ENCODE measurements at regions not wholly inside any gene's neighbourhood (a gene's known extent, or its start where the extent isn't known, plus 50 kb on each side); places are given as distances from the start of the nearest gene placed in this dataset.
"Not testable (repeated sequence)": the region's sequence is repeated elsewhere in the genome, so short reads cannot be mapped to it uniquely, and the experiment has no call there.

- no peaks in the 10 kb centered on the region for H3K27me3 ChIP-seq (ENCODE audit: insufficient read depth, poor library complexity, severe bottlenecking)
- TF ChIP-seq SPI1 (IDR thresholded peaks at IDR 0.05; ENCODE audit: borderline replicate concordance, low read depth) (no peak), GABPA (IDR thresholded peaks at IDR 0.05; ENCODE audit: low read depth) (no peak), CTCF (IDR thresholded peaks at IDR 0.05; ENCODE audit: insufficient read depth, low read length) (no peak), POLR2AphosphoS5 (IDR thresholded peaks at IDR 0.05; ENCODE audit: low read depth) (no peak), REST (IDR thresholded peaks at IDR 0.05; ENCODE audit: insufficient replicate concordance, low read depth) (no peak)
- no peak for DNase-seq (ENCODE audit: low read depth in 1 of 2, low spot score in 1 of 2)
- no peak overlapping the region for H3K27ac ChIP-seq (replicated peaks)
- no peak overlapping the region for H3K4me3 ChIP-seq (replicated peaks; ENCODE audit: insufficient read depth, low read length)
Observed at GRCh38 chr3:48070030-48070429, 53.8 kb upstream of the MAP4 start.

- DNase-seq (ENCODE audit: low read depth in 1 of 2, low spot score in 1 of 2) = no peak
- no peak overlapping the region for H3K27ac ChIP-seq (replicated peaks)
- no peaks in the 10 kb centered on the region for H3K27me3 ChIP-seq (ENCODE audit: insufficient read depth, poor library complexity, severe bottlenecking)
- no peak for TF ChIP-seq GABPA (IDR thresholded peaks at IDR 0.05; ENCODE audit: low read depth)
- TF ChIP-seq REST (IDR thresholded peaks at IDR 0.05; ENCODE audit: insufficient replicate concordance, low read depth) = no peak
- TF ChIP-seq SPI1 (IDR thresholded peaks at IDR 0.05; ENCODE audit: borderline replicate concordance, low read depth) = no peak
- TF ChIP-seq CTCF (IDR thresholded peaks at IDR 0.05; ENCODE audit: insufficient read depth, low read length) = no peak
- no peak for TF ChIP-seq POLR2AphosphoS5 (IDR thresholded peaks at IDR 0.05; ENCODE audit: low read depth)
- H3K4me3 ChIP-seq (replicated peaks; ENCODE audit: insufficient read depth, low read length) = no peak overlapping the region
Observed at GRCh38 chr3:48069339-48069738, 53.1 kb upstream of the MAP4 start.

GRCh38 chr3:48068886-48069285 is 52.7 kb upstream of the MAP4 start:
- Histone ChIP-seq H3K27ac (replicated peaks) (no peak overlapping the region), H3K27me3 (ENCODE audit: insufficient read depth, poor library complexity, severe bottlenecking) (no peaks in the 10 kb centered on the region), H3K4me3 (replicated peaks; ENCODE audit: insufficient read depth, low read length) (no peak overlapping the region)
- no peak for DNase-seq (ENCODE audit: low read depth in 1 of 2, low spot score in 1 of 2)
- TF ChIP-seq SPI1 (IDR thresholded peaks at IDR 0.05; ENCODE audit: borderline replicate concordance, low read depth) = no peak
- no peak for TF ChIP-seq REST (IDR thresholded peaks at IDR 0.05; ENCODE audit: insufficient replicate concordance, low read depth)
- no peak for TF ChIP-seq POLR2AphosphoS5 (IDR thresholded peaks at IDR 0.05; ENCODE audit: low read depth)
- no peak for TF ChIP-seq CTCF (IDR thresholded peaks at IDR 0.05; ENCODE audit: insufficient read depth, low read length)
- no peak for TF ChIP-seq GABPA (IDR thresholded peaks at IDR 0.05; ENCODE audit: low read depth)

- not testable (repeated sequence) for H3K27ac ChIP-seq (replicated peaks); DNase-seq (ENCODE audit: low read depth in 1 of 2, low spot score in 1 of 2); H3K4me3 ChIP-seq (replicated peaks; ENCODE audit: insufficient read depth, low read length); H3K27me3 ChIP-seq (ENCODE audit: insufficient read depth, poor library complexity, severe bottlenecking)
Observed at GRCh38 chr3:48068320-48068719, 52.1 kb upstream of the MAP4 start.
